Epithelial cell of proximal tubule (primary cell): ENCODE measurements at regions not wholly inside any gene's neighbourhood (a gene's known extent, or its start where the extent isn't known, plus 50 kb on each side); places are given as distances from the start of the nearest gene placed in this dataset.
"Not testable (repeated sequence)": the region's sequence is repeated elsewhere in the genome, so short reads cannot be mapped to it uniquely, and the experiment has no call there.

Experiments used
- DNase-seq: peaks from one replicate; pipeline ENCODE4 v3.0.0-alpha.2; 2011; ENCODE audit warnings: low read depth
- H3K4me3 ChIP-seq: 2 replicates; pipeline ENCODE4 v1.5.1; 2011; ENCODE audit warnings: low read depth, mild to moderate bottlenecking, low read length
- TF ChIP-seq, protein P1 (sequence below): conservative IDR thresholded peaks from 2 replicates; pipeline ENCODE4 v1.5.1; 2012; ENCODE audit warnings: low read depth, mild to moderate bottlenecking, low read length

DNA sequence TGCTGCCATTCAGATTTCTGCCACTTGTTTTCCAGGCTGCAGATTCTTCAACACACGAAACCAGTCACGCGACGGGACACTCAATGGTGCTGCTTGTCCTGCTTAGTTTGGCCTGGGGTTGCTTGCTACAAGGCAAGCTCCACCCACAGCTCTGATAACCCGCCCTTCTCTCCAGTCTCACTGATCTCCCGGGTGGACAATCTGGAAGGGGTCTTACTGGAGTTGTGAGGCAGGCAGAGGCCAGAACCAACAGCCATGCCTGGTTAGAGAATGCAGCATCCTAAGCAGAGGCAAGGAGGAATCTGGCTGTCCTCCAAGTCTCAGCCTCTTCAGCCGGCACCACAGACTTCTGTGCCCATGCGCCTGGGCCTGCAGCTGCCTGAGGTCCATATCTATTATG is 119.1 kb downstream of the KCNJ12 start:
- H3K4me3 ChIP-seq = no peak overlapping the region
- DNase-seq = no peak
- TF ChIP-seq, protein P1, sequence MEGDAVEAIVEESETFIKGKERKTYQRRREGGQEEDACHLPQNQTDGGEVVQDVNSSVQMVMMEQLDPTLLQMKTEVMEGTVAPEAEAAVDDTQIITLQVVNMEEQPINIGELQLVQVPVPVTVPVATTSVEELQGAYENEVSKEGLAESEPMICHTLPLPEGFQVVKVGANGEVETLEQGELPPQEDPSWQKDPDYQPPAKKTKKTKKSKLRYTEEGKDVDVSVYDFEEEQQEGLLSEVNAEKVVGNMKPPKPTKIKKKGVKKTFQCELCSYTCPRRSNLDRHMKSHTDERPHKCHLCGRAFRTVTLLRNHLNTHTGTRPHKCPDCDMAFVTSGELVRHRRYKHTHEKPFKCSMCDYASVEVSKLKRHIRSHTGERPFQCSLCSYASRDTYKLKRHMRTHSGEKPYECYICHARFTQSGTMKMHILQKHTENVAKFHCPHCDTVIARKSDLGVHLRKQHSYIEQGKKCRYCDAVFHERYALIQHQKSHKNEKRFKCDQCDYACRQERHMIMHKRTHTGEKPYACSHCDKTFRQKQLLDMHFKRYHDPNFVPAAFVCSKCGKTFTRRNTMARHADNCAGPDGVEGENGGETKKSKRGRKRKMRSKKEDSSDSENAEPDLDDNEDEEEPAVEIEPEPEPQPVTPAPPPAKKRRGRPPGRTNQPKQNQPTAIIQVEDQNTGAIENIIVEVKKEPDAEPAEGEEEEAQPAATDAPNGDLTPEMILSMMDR = no peak

DNA sequence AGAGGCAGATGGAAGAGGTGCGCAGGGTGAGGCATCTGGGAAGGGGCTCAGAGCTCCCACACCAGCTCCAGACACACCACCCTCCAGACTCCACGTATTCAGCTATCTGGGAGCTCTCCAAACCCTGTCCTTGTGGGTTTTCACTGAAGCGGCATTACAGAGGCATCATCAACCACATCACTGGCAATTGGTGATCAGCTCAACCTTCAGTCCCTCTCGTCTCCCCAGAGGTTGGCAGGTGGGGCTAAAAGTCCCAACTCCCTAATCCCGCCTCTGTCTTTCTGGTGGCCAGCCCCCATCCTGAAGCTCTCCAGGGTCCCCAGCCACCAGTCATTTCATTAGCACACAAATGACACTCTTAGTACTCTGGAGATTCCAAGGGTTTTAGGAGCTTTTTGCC is 123.9 kb downstream of the KCNJ12 start:
- no peak for DNase-seq
- no peak overlapping the region for H3K4me3 ChIP-seq
- TF ChIP-seq, protein P1 = no peak

DNA sequence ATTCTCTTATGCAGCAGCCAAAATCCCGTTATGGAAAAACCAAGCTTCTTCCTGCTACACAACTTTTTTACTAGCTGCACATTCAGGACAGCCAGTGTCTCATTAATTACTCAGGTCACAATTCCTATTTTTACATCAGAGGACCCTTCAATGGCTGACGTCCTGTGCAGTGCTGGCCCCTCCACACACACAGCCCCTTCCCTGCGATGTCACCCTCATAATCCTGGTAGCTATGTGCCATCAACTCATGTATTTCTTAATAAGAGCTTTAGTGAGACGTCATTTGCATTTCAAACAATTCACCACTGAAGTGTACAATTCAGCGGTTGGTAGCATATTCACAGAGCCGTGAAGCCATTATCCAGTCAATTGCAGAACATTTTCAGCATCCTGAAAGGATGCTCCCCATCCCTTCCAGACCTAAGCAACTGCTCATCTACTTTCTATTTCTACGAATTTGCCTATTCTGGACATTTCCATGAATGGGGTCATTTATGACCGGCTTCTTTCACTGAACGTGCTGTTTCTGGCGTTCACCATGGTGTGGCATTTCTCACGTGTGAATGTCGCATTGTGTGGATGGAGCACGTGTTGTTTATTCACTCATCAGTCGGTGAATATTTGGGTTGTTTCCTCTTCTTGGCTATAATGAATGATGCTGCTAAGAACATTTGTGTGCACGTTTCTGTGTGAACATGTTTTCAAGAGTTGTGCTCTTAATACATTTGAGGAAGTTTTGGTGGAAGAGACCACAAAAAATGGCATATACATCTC is 126.0 kb downstream of the KCNJ12 start:
- DNase-seq, H3K4me3 ChIP-seq: not testable (repeated sequence)

DNA sequence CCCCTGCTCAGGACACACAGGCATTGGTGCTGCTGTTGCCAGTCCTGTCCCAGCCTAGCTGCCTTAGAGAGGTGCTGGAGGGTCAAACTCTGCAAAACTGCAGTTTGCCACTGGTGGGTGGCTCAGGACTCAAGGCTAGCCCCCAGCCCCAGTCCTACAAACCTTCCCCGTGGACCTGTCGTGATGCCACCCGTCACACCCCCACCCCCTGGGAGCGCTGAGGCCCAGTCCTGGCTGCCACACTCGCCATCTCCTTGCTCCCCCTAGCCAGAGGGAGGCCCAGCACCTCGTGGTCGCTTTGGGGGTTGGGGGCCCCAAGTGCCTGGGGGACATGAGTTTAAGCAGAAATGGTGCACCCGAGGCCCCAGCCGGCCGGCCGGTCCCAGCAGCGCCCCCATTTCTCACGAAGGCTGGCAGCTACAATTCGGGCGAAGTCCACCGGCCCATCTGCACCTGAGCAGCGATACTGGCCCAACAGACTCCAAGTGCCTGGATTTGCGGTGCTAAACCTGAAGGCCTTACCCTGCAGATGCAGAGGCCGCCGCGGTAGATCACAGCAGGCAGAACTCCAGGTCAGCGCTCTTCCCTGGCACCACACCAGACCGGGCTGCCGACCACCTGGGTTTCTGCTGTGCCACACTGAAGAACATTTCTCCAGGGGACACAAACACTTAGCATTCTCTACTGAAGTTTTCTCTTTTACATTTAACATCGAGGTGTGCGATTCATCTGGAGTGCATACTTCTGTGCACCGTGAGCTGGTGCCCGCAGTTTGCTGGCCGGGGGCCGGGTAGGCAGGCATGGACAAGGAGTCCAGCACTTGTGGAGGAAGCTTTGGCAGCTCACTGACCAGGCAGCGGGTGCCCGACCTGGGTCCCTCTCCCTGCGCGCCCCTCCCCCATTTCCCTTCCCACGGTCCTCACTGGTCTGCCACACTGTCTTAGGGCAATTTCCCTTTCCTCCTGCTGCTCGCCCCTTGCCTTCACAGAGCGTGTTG is 130.0 kb downstream of the KCNJ12 start:
- DNase-seq = no peak
- TF ChIP-seq, protein P1 = no peak
- no peak overlapping the region for H3K4me3 ChIP-seq

DNA sequence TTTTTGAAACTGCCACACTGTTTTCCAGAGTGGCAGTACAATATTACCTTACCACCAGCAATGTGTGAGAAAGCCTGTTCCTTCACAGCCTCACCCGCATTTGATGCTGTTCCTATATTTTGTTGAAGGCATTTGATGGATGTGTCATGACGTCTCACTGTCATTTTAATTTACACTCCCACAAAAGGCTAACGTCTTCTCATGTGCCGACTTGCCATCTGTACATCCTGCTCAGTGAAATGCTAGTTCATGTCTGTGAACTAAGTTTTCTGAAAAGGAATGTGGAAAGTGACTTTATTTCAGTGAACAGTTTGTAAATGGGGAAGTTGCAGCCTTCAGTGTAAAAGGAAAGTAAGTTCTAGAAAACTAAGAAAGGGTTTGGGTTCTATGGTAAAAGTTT is 131.6 kb downstream of the KCNJ12 start:
- H3K4me3 ChIP-seq = not testable (repeated sequence)

DNA sequence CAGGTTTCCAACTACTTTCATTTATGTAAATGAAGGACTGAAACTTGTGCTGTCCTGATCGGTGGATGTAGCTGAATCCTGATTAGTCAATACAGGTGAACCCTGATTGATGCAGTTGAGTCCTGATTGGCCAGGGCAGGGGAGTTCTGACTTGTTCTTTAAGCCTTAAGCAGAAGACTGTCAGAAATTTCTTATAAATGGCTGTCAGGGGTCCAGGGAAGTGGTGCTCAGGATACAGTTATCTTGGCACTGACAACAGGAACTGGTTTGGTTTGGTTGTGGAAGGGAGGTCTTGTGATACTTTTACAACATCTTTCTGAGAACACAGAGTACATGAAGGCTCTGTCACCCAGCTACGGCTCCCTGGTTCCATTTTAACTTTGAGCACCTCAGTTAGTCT is 132.1 kb downstream of the KCNJ12 start:
- DNase-seq = no peak
- no peak overlapping the region for H3K4me3 ChIP-seq
- TF ChIP-seq, protein P1 = no peak

More for the DNA sequence above, 131.6 kb downstream of the KCNJ12 start:
- not testable (repeated sequence) for DNase-seq

DNA sequence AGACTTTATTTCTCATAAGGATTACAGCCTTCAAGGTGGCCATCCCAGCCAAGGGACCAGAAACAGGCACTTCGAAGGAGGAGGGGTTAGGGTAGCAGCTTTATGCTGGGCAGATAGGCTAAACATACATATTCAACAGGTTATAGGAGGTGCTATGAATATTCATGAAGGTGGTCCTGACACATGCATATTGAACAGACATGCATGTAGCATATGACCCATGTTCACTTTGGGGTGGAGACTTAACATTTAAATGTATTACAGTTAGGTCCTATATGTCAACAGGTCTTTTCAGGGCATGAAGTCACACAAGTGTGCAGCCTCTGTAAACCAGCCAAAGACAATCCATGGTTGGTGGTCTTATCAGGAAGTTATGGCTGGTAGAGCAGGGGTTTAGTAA is 133.2 kb downstream of the KCNJ12 start:
- DNase-seq, H3K4me3 ChIP-seq: not testable (repeated sequence)

DNA sequence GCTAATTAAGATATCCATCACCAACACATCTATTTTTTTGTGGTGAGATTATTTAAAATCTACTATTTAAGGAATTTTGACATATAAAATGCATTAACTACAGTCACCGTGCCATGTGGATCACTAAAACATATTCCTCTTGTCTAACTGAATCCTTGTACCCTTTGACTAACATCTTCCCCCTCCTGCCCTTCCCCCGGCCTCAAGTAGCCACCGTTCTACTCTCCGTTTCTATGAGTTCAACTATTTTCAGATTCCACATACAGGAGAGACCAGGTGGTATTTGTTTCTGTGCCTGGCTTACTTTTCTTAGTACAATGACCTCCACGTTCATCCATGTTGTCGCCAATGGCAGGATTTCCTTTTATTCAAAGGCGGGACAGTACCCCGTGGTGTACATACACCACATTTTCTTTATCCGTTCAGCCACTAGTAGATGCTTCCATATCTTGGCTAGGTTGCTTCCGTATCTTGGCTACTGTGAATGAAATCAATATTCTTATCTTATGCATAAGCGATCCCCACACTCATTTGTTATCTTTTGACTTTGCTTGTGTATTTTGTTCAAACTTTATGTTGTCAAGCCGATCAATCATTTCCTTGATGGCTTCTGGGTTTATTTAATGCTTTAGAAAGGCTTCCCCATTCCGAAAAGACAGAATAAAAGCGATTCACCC is 134.7 kb downstream of the KCNJ12 start:
- TF ChIP-seq, protein P1 = no peak
- DNase-seq = no peak
- H3K4me3 ChIP-seq = peak overlapping the region; percentile 62
